ENCODE measurements at regions not wholly inside any gene's neighbourhood (a gene's known extent, or its start where the extent isn't known, plus 50 kb on each side); places are given as distances from the start of the nearest gene placed in this dataset.

DNA sequence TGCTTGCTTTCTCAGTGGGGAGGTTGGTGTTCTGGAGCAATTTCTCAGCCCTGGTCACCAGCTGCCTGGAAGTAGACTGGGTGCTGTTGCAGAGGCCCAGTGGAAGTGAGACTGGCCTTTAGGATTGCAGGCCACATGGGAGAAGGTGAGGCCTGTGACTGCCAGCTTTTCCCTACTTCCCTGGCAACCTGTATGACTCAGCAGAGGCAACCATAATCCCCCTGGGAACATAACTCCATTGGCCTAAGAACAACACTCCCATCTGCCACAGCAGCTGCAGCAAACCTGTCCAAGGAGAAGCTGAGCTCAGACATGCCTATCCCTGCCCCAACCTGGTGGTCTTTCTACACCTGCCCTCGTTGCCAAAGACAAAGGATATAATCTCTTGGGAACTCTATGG is 473.5 kb upstream of the SPTLC3 start:
- POLR2A ChIA-PET (ENCODE audit: partially characterized antibody), result no interaction called here
- 0 out of 2 replicates have a peak overlapping the region, but pooled peaks have one; percentile 1 for H2AFZ ChIP-seq (ENCODE audit: low read length)

More for the DNA sequence above, 473.5 kb upstream of the SPTLC3 start:
- no peak overlapping the region for H2BK5ac ChIP-seq (ENCODE audit: low read depth, low read length)
- H2BK12ac ChIP-seq (ENCODE audit: low read depth, low read length), result no peak overlapping the region
- FAIRE-seq, result no peak
- H2BK120ac ChIP-seq (replicated peaks; ENCODE audit: low read depth, low read length), result no peak overlapping the region
- H3K4ac ChIP-seq (replicated peaks; ENCODE audit: insufficient read length, low read depth, low read length), result no peak overlapping the region
- H3K23ac ChIP-seq (ENCODE audit: insufficient read length), result no peak overlapping the region
- no peak overlapping the region for H3K9ac ChIP-seq (replicated peaks in 1 of 4; ENCODE audit: extremely low read depth in 1 of 4, low read depth in 3 of 4, low read length in 3 of 4)
- TF ChIP-seq BACH1 (IDR thresholded peaks at IDR 0.05; ENCODE audit: low read length) (no peak), MAFK (IDR thresholded peaks at IDR 0.05; ENCODE audit: low read depth, low read length) (no peak), SP1 (IDR thresholded peaks at IDR 0.05; ENCODE audit: low read depth, low read length) (no peak), EZH2 (IDR thresholded peaks at IDR 0.05; ENCODE audit: low read depth, low read length, severe bottlenecking) (no peak), POU5F1 (IDR thresholded peaks at IDR 0.05; ENCODE audit: low read depth, low read length) (no peak), CBX8 (IDR thresholded peaks at IDR 0.05; ENCODE audit: borderline replicate concordance, low read depth, low read length) (no peak), EGR1 (IDR thresholded peaks at IDR 0.05; ENCODE audit: borderline replicate concordance, low read depth, low read length) (no peak), KDM5A (IDR thresholded peaks at IDR 0.05; ENCODE audit: low read length) (no peak), SIRT6 (IDR thresholded peaks at IDR 0.05; ENCODE audit: low read length) (no peak), EP300 (IDR thresholded peaks at IDR 0.05; ENCODE audit: borderline replicate concordance in 1 of 2, low read depth in 2 of 2, low read length in 2 of 2) (no peak), YY1 (IDR thresholded peaks at IDR 0.05; ENCODE audit: low read depth, low read length) (no peak), GTF2F1 (IDR thresholded peaks at IDR 0.05; ENCODE audit: borderline replicate concordance, low read depth, low read length) (no peak), CEBPB (IDR thresholded peaks at IDR 0.05; ENCODE audit: low read depth, low read length) (no peak), ASH2L (IDR thresholded peaks at IDR 0.05; ENCODE audit: low read length) (no peak)
- no peak overlapping the region for H4K5ac ChIP-seq (ENCODE audit: insufficient read length, low read depth, low read length)
- H4K8ac ChIP-seq (ENCODE audit: extremely low read depth, insufficient read depth, low read length), result no peak overlapping the region
- H3K36me3 ChIP-seq (ENCODE audit: control insufficient read depth in 2 of 4, insufficient read depth in 4 of 4, low read length in 3 of 4), result no peaks in the 10 kb centered on the region
- no peak overlapping the region for H3K14ac ChIP-seq (ENCODE audit: insufficient read length)
- no peaks in the 10 kb centered on the region for H3K79me1 ChIP-seq (ENCODE audit: low read depth, low read length)
- no peaks in the 10 kb centered on the region for H4K20me1 ChIP-seq (replicated peaks in 1 of 2; ENCODE audit: control insufficient read depth in 1 of 2, insufficient read depth in 2 of 2, low read length in 2 of 2)
- CTCF ChIA-PET (ENCODE audit: partially characterized antibody), result no interaction called here
- 94% methylated on average over 1 of the region's 1 CpG; no CpG with 5 or more reads in 1 of the 2 experiments for WGBS, 2 experiments (ENCODE audit: extremely low coverage in 1 of 2, insufficient coverage in 1 of 2, insufficient read length in 1 of 2, insufficient replicate concordance in 2 of 2, low coverage in 1 of 2, low lambda C conversion rate in 2 of 2, missing lambda C conversion rate in 1 of 2)
- no peaks in the 10 kb centered on the region for H3K9me3 ChIP-seq (ENCODE audit: insufficient read depth in 2 of 2, low read depth in 1 of 2, low read length in 1 of 2)
- H4K91ac ChIP-seq (replicated peaks; ENCODE audit: insufficient read length, low read length), result no peak overlapping the region
- H3K4me3 ChIP-seq (ENCODE audit: extremely low read depth in 1 of 4, insufficient read depth in 2 of 4, low read depth in 3 of 4, low read length in 4 of 4), result no peak overlapping the region
- no peak overlapping the region for H3K56ac ChIP-seq (replicated peaks; ENCODE audit: insufficient read length, low read depth, low read length)
- H3K79me2 ChIP-seq (ENCODE audit: control insufficient read depth in 1 of 2, insufficient read depth in 2 of 2, low read length in 2 of 2), result no peaks in the 10 kb centered on the region
- peak overlapping the region; percentile 75; the same call in 1 of the 2 replicates for H2BK15ac ChIP-seq (ENCODE audit: low read length)
- H3K18ac ChIP-seq (ENCODE audit: extremely low read depth, low read length), result no peak overlapping the region
- H2AK5ac ChIP-seq (ENCODE audit: low read depth, low read length), result 0 out of 2 replicates have a peak overlapping the region, but pooled peaks have one; percentile 13
- H3K27ac ChIP-seq (ENCODE audit: low read depth, low read length), result no peak overlapping the region; the same call in 1 of the 2 replicates
- no peak overlapping the region for H2BK20ac ChIP-seq (ENCODE audit: low read length)
- no peaks in the 10 kb centered on the region for H3K23me2 ChIP-seq (ENCODE audit: low read depth, low read length)
- H3K4me1 ChIP-seq (replicated peaks in 1 of 4; ENCODE audit: control insufficient read depth in 3 of 4, insufficient read depth in 4 of 4, low read length in 3 of 4), result peaks cover 0 to 3% (median under 1%) of the 10 kb centered on the region in 4 experiments; a peak in 1 of 7 replicates
- DNase-seq (ENCODE audit: low read depth in 1 of 2, low spot score in 2 of 2), result no peak
- H3K4me2 ChIP-seq (ENCODE audit: insufficient read depth in 1 of 2, low read depth in 2 of 2, low read length in 2 of 2), result no peak overlapping the region
- H3K27me3 ChIP-seq (replicated peaks in 1 of 4; ENCODE audit: control insufficient read depth in 3 of 4, extremely low read depth in 1 of 4, insufficient read depth in 3 of 4, low read length in 3 of 4), result no peaks in the 10 kb centered on the region

Measured in H1 (cell line).